Type B pancreatic cell (in vitro differentiated cells): ENCODE measurements at regions not wholly inside any gene's neighbourhood (a gene's known extent, or its start where the extent isn't known, plus 50 kb on each side); places are given as distances from the start of the nearest gene placed in this dataset.

Source experiments
- DNase-seq: peaks from one replicate; pipeline ENCODE4 v3.0.0; 2021; ENCODE audit warnings: mixed read lengths; ENCODE audit not compliant: unreplicated experiment; ENCODE audit errors: extremely low spot score
- H3K27ac Mint-ChIP-seq: 2 replicates; pipeline ENCODE4 v1.8.0; 2021; ENCODE audit warnings: mild to moderate bottlenecking, mixed read lengths
- H3K27me3 Mint-ChIP-seq: 2 replicates; pipeline ENCODE4 v1.8.0; 2021; ENCODE audit warnings: mixed read lengths
- H3K36me3 Mint-ChIP-seq: 2 replicates; pipeline ENCODE4 v1.8.0; 2021; ENCODE audit warnings: mixed read lengths
- H3K4me1 Mint-ChIP-seq: one replicate; pipeline ENCODE4 v1.8.0; 2021; ENCODE audit warnings: mixed read lengths; ENCODE audit not compliant: unreplicated experiment
- H3K4me3 Mint-ChIP-seq: 2 replicates; pipeline ENCODE4 v1.8.0; 2021; ENCODE audit warnings: mild to moderate bottlenecking, mixed read lengths
- H3K9me3 Mint-ChIP-seq: 2 replicates; pipeline ENCODE4 v1.8.0; 2021; ENCODE audit warnings: mixed read lengths
- CTCF ChIP-seq: fragments of 200-600 bp; sonication (generic); conservative IDR thresholded peaks from 2 replicates; pipeline ENCODE4 v1.5.0; 2021; ENCODE audit warnings: antibody characterized with exemption, mild to moderate bottlenecking

DNA sequence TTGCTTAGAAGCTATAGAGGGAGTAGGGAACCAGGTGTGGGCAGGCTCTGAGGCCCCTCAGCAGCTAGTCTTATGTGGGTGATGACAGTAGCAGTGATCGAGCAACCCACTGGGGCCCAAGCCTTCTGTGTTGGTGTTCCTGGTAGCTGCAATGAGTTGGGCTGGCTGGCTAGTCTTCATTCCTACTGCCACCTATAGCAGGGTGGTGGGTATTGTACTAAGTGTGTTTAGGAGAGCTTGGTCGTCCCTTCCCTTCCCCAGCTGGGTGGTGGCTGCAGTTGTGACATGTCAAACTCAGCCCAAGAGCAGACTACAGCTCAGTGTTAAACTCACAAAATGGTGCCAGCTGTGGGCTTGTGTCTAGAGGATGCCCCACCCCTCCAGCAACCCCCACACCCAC is 486.1 kb upstream of the UBE2E3 start:
- Mint-ChIP-seq H3K27me3 (peaks cover 16% of the 10 kb centered on the region), H3K4me1 (no peaks in the 10 kb centered on the region), H3K4me3 (no peak overlapping the region), H3K27ac (no peak overlapping the region), H3K36me3 (no peaks in the 10 kb centered on the region), H3K9me3 (peaks cover 3% of the 10 kb centered on the region)
- no peak for DNase-seq
- no peak for TF ChIP-seq CTCF

- H3K27ac Mint-ChIP-seq, result no peak overlapping the region
- no peak for TF ChIP-seq CTCF
- no peak for DNase-seq
- H3K9me3 Mint-ChIP-seq, result no peaks in the 10 kb centered on the region
- no peak overlapping the region for H3K4me3 Mint-ChIP-seq
- H3K4me1 Mint-ChIP-seq, result no peaks in the 10 kb centered on the region
- H3K27me3 Mint-ChIP-seq, result peaks cover 3% of the 10 kb centered on the region
- H3K36me3 Mint-ChIP-seq, result no peaks in the 10 kb centered on the region
Observed at GRCh38 chr2:180482696-180483095, 475.6 kb upstream of the CWC22 start.

GRCh38 chr2:180481998-180482397 is 474.9 kb upstream of the CWC22 start:
- H3K27me3 Mint-ChIP-seq, result peaks cover 3% of the 10 kb centered on the region
- DNase-seq, result no peak
- H3K9me3 Mint-ChIP-seq, result no peaks in the 10 kb centered on the region

DNA sequence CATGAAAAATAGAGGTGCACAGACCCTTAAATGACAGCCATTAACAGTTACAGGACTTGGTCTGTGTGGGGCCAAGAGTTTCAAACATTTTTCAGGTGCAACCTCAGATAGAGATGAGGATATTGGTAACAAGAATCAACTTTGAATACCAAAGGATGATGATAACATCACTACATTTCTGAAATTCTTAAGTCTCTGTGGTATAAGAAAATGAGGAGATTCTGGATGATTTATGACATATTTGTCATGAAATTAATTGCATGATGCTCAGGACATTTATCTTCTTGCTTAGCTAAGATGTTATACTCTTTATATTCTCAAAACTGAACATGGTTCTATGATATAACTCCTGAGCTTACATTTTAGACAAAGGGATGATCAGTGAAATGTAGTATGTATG is 471.8 kb upstream of the CWC22 start:
- Mint-ChIP-seq H3K27ac (no peak overlapping the region), H3K36me3 (no peaks in the 10 kb centered on the region), H3K9me3 (no peaks in the 10 kb centered on the region), H3K4me1 (no peaks in the 10 kb centered on the region), H3K4me3 (no peak overlapping the region), H3K27me3 (peaks cover 3% of the 10 kb centered on the region)
- DNase-seq, result no peak
- TF ChIP-seq CTCF, result no peak

More at GRCh38 chr2:180481998-180482397, 474.9 kb upstream of the CWC22 start:
- TF ChIP-seq CTCF, result no peak
- Mint-ChIP-seq H3K4me3 (no peak overlapping the region), H3K36me3 (no peaks in the 10 kb centered on the region), H3K4me1 (no peaks in the 10 kb centered on the region), H3K27ac (no peak overlapping the region)

GRCh38 chr2:180474716-180475115 is 467.6 kb upstream of the CWC22 start:
- Mint-ChIP-seq H3K4me1 (no peaks in the 10 kb centered on the region), H3K27ac (no peak overlapping the region), H3K4me3 (no peak overlapping the region), H3K9me3 (no peaks in the 10 kb centered on the region), H3K36me3 (no peaks in the 10 kb centered on the region), H3K27me3 (peaks cover 7% of the 10 kb centered on the region)
- no peak for TF ChIP-seq CTCF
- DNase-seq, result no peak

DNA sequence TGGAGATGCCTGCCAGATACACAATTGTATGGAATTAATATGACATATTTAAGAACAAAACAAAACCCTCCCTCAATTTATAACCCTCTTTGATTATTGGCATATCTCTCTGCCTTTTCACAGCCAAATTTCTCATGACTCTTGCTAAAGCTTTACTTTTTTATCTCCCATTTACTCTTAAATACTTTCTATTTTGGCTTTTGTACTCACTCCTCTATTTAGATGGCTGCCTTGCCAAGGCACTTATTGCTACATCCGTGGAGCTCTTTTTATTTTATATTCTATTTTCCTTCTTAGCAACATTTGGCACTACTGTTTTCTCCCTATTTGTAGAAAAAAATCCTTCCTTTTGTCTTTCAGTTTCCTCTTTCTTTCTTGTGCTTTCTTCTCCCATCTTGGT is 466.4 kb upstream of the CWC22 start:
- Mint-ChIP-seq H3K9me3 (no peaks in the 10 kb centered on the region), H3K27me3 (peaks cover 4% of the 10 kb centered on the region), H3K4me1 (no peaks in the 10 kb centered on the region), H3K4me3 (no peak overlapping the region), H3K27ac (no peak overlapping the region), H3K36me3 (no peaks in the 10 kb centered on the region)
- TF ChIP-seq CTCF, result no peak
- DNase-seq, result no peak
